A673 (cell line): ENCODE measurements at regions not wholly inside any gene's neighbourhood (a gene's known extent, or its start where the extent isn't known, plus 50 kb on each side); places are given as distances from the start of the nearest gene placed in this dataset.

Source experiments
- BruUV-seq: library from RNA; stranded (reverse); fragments of 400-500 nt; replicated peaks from 2 replicates; lab custom pipeline; 2021; lab: Mats Ljungman, UMichigan
- CTCF ChIA-PET: fragments of 300-600 bp; sonication (Branson Sonifier 250); formaldehyde crosslinking; loops from one replicate; lab custom pipeline; 2022; ENCODE audit warnings: antibody characterized with exemption; lab: Charles Lee
- POLR2A ChIA-PET: fragments of 300-600 bp; sonication (Branson Sonifier 250); formaldehyde crosslinking; loops from one replicate; lab custom pipeline; 2022; ENCODE audit warnings: antibody characterized with exemption; ENCODE audit not compliant: low non-redundant PET; lab: Charles Lee
- DNase-seq: peaks from one replicate; pipeline ENCODE4 v3.0.0-alpha.2; 2015; ENCODE audit warnings: low spot score
- H3K27ac ChIP-seq: fragments of 200-600 bp; sonication (generic); 2 replicates; pipeline ENCODE4 v1.5.1; 2016; ENCODE audit warnings: mixed run types, low read depth, mild to moderate bottlenecking, mixed read lengths, antibody characterized with exemption, low read length; ENCODE audit not compliant: poor library complexity, severe bottlenecking
- H3K27me3 ChIP-seq: fragments of 200-600 bp; sonication (generic); replicated peaks from 2 replicates; pipeline ENCODE4 v1.6.1; 2017; ENCODE audit warnings: mixed run types, low read depth, mild to moderate bottlenecking, mixed read lengths, antibody characterized with exemption, low read length; ENCODE audit not compliant: insufficient read depth, poor library complexity
- H3K36me3 ChIP-seq: fragments of 200-600 bp; sonication (generic); 2 replicates; pipeline ENCODE4 v1.6.1; 2016; ENCODE audit warnings: mixed run types, mild to moderate bottlenecking, mixed read lengths, antibody characterized with exemption, low read length; ENCODE audit not compliant: insufficient read depth, poor library complexity, severe bottlenecking
- H3K4me1 ChIP-seq: fragments of 200-600 bp; sonication (generic); 2 replicates; pipeline ENCODE4 v1.6.1; 2017; ENCODE audit warnings: mixed run types, mild to moderate bottlenecking, mixed read lengths, antibody characterized with exemption, low read length; ENCODE audit not compliant: insufficient read depth, poor library complexity, severe bottlenecking
- H3K4me3 ChIP-seq: fragments of 200-600 bp; sonication (generic); 2 replicates; pipeline ENCODE4 v1.5.1; 2016; ENCODE audit warnings: low read depth, mixed run types, mild to moderate bottlenecking, mixed read lengths, low read length; ENCODE audit not compliant: poor library complexity, severe bottlenecking
- H3K9me3 ChIP-seq: fragments of 200-600 bp; sonication (generic); 2 replicates; pipeline ENCODE4 v1.6.1; 2016; ENCODE audit warnings: mixed run types, low read depth, mild to moderate bottlenecking, mixed read lengths, antibody characterized with exemption, low read length; ENCODE audit not compliant: poor library complexity, severe bottlenecking
- EZH2 ChIP-seq: fragments of 200-600 bp; sonication (generic); IDR thresholded peaks from 2 replicates; pipeline ENCODE4 v1.6.1; 2017; ENCODE audit warnings: borderline replicate concordance, low read depth, mild to moderate bottlenecking, mixed read lengths, antibody characterized with exemption, low read length; ENCODE audit not compliant: poor library complexity, severe bottlenecking
- intact Hi-C: fragments of 100-400 bp; cut with micrococcal nuclease; formaldehyde crosslinking; loops from one replicate; pipeline ENCODE4 v1.10.0; 2022; ENCODE audit not compliant: unreplicated experiment
- TF ChIP-seq, protein P1 (sequence below): fragments of 300-800, 200-600 bp; sonication (generic); conservative IDR thresholded peaks from 2 replicates; pipeline ENCODE4 v1.5.1; 2017; ENCODE audit warnings: low read depth, mild to moderate bottlenecking, antibody characterized with exemption, low read length, moderate library complexity, mixed read lengths

DNA sequence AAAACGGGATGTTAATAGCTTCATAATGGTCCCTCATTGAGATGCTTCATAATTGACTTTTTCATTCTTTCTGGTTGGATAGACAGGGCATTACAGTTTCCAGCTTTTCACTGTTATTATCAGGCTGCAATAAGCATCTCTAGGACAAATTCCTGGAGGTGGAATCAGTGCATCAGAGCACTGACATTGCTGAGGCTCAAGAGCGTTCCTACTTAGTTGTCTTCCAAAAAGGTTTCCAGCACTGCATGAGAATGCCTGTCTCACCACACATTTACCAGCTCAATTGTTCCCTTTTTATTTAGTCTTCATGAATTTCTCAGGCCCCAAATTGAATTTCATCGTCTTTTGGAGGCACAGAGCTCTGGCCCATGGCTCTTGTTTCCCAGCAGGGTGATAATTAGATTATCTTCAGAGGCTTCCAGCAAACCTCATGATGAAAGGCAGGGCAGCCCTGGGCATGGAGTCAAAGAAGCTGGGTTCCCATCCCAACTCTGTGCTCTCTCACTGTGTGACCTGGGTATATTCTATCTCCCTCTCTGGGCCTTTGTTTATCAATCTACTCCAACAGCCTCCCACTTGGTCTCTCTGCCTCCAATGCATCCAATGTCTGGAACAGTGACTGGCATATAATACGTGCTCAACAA is 451.4 kb downstream of the PTPRU start:
- POLR2A ChIA-PET, result no interaction called here
- H3K27ac ChIP-seq, result no peak overlapping the region
- no peak overlapping the region for H3K4me3 ChIP-seq
- CTCF ChIA-PET, result interaction anchor here (0.5 kb wide), 1 partner anchor 968 kb away, joined by 3 read pairs; no protein-coding TSS in a partner anchor
- intact Hi-C loops, result no loop called here
- no TSS peak for BruUV-seq
- TF ChIP-seq, protein P1, sequence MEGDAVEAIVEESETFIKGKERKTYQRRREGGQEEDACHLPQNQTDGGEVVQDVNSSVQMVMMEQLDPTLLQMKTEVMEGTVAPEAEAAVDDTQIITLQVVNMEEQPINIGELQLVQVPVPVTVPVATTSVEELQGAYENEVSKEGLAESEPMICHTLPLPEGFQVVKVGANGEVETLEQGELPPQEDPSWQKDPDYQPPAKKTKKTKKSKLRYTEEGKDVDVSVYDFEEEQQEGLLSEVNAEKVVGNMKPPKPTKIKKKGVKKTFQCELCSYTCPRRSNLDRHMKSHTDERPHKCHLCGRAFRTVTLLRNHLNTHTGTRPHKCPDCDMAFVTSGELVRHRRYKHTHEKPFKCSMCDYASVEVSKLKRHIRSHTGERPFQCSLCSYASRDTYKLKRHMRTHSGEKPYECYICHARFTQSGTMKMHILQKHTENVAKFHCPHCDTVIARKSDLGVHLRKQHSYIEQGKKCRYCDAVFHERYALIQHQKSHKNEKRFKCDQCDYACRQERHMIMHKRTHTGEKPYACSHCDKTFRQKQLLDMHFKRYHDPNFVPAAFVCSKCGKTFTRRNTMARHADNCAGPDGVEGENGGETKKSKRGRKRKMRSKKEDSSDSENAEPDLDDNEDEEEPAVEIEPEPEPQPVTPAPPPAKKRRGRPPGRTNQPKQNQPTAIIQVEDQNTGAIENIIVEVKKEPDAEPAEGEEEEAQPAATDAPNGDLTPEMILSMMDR, result no peak
- TF ChIP-seq EZH2, result no peak
- no peak for DNase-seq
- H3K9me3 ChIP-seq, result no peaks in the 10 kb centered on the region
- H3K4me1 ChIP-seq, result no peaks in the 10 kb centered on the region
- H3K36me3 ChIP-seq, result no peaks in the 10 kb centered on the region
- H3K27me3 ChIP-seq, result peaks cover 10% of the 10 kb centered on the region

- Histone ChIP-seq H3K27ac (no peak overlapping the region), H3K4me3 (no peak overlapping the region), H3K36me3 (no peaks in the 10 kb centered on the region), H3K27me3 (peaks cover 7% of the 10 kb centered on the region), H3K9me3 (no peaks in the 10 kb centered on the region), H3K4me1 (no peaks in the 10 kb centered on the region)
- intact Hi-C loops, result no loop called here
- no peak for DNase-seq
- ChIA-PET CTCF (interaction anchor here (0.5 to 0.6 kb wide), 2 partner anchors 969 to 1100 kb away, joined by 3 to 5 read pairs; no protein-coding TSS in a partner anchor), POLR2A (no interaction called here)
- BruUV-seq, result no TSS peak
- TF ChIP-seq EZH2, result no peak
- TF ChIP-seq, protein P1, result no peak
These were observed 450.8 kb downstream of the PTPRU start for GRCh38 chr1:29687166-29687565.

DNA sequence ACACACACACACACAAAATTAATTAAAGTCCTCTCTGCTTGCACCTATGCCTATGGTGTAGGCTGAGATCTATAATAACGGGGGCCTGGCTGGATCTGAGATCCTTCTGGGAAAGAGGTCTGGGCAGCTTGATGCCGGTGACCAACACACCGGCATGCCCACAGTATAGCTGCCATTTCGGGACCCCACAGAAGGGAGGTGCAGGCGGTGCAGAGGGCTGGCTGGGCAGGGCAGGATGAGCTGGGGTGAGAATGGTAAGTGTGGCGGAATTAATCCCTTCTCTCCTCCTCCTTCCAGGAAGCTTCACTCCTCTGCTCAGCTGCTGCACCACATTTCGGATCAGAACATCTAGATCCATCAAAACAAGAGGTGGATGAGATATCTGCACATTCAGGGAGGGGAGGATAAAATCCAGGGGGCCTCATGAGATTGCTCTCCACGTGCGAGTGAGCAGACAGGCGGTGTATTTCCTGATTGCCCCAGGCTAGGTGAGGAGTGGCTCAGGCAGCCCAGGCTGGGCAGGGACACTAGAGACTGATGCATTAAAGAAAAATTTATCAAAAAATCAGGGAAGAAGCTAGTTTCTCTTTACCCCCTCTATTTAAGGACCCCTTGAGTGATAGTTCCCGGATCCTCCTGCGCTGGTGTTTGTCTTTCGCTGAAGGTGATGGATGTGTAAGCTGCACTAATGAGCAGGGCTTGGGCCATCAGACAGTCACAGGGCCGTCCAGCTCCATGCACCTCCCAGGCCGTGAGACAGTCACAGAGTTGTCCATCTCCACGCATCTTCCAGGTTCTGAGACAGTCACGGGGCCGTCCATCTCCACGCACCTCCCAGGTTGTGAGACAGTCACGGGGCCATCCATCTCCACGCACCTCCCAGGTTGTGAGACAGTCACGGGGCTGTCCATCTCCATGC is 449.9 kb downstream of the PTPRU start:
- Histone ChIP-seq H3K27me3 (peaks cover 3% of the 10 kb centered on the region), H3K9me3 (no peaks in the 10 kb centered on the region), H3K36me3 (no peaks in the 10 kb centered on the region), H3K27ac (no peak overlapping the region), H3K4me3 (no peak overlapping the region), H3K4me1 (no peaks in the 10 kb centered on the region)
- BruUV-seq, result no TSS peak
- intact Hi-C loops, result no loop called here
- POLR2A ChIA-PET, result no interaction called here
- CTCF ChIA-PET, result no interaction called here
- no peak for DNase-seq
- TF ChIP-seq EZH2, result no peak
- TF ChIP-seq, protein P1, result no peak
